ENCODE measurements at regions not wholly inside any gene's neighbourhood (a gene's known extent, or its start where the extent isn't known, plus 50 kb on each side); places are given as distances from the start of the nearest gene placed in this dataset.

DNA sequence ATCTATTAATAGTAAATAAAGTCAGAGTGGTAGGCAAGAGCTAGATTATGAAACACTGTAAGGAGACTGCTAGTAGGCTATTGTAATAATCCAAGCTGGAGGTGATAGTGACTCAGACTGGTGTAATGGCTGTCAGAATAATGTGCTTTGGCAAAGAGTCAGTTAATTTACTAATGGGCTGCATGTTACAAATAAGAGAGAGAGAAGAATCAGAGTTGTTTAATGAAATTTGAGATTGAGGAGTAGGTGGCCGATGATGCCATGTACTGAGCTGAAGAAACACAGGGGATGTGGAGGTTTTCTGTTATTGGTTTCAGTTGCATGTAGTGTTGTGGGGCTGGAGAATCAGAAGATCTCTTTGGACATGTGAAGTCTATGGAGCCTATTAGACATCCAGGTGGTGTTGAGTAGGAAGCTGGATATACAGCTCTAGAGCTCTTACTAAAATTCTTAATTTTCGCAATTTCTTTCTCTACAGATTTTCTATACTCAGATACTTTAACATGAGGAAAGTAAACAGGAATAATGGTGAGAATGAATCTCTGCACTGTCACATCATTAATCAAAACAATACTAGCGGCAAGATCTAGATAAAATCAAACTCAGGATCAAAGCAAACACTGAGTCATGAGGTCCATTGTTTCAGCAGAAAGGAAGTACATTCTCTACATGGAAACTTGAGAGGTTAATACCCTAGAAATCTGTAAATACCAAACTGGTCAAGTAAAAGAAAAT lies 167.7 kb downstream of the SIM1 start:
- TF ChIP-seq, protein P1, sequence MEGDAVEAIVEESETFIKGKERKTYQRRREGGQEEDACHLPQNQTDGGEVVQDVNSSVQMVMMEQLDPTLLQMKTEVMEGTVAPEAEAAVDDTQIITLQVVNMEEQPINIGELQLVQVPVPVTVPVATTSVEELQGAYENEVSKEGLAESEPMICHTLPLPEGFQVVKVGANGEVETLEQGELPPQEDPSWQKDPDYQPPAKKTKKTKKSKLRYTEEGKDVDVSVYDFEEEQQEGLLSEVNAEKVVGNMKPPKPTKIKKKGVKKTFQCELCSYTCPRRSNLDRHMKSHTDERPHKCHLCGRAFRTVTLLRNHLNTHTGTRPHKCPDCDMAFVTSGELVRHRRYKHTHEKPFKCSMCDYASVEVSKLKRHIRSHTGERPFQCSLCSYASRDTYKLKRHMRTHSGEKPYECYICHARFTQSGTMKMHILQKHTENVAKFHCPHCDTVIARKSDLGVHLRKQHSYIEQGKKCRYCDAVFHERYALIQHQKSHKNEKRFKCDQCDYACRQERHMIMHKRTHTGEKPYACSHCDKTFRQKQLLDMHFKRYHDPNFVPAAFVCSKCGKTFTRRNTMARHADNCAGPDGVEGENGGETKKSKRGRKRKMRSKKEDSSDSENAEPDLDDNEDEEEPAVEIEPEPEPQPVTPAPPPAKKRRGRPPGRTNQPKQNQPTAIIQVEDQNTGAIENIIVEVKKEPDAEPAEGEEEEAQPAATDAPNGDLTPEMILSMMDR (IDR thresholded peaks at IDR 0.05 in 4 of 5, conservative IDR thresholded peaks at IDR 0.05 in 1 of 5): no peak
- TF ChIP-seq POLR2A (IDR thresholded peaks at IDR 0.05): no peak
